H1 (cell line): ENCODE measurements at regions not wholly inside any gene's neighbourhood (a gene's known extent, or its start where the extent isn't known, plus 50 kb on each side); places are given as distances from the start of the nearest gene placed in this dataset.

Experiments used
- CTCF ChIA-PET: fragments of 300-600 bp; sonication (Branson Sonifier 250); formaldehyde crosslinking; loops from one replicate; lab custom pipeline; 2021; ENCODE audit not compliant: partially characterized antibody; lab: Charles Lee
- POLR2A ChIA-PET: fragments of 300-600 bp; sonication (Branson Sonifier 250); formaldehyde crosslinking; loops from one replicate; lab custom pipeline; 2021; ENCODE audit warnings: inconsistent platforms; ENCODE audit not compliant: partially characterized antibody; lab: Charles Lee
- DNase-seq, 2 experiments: peaks; one replicate each; pipeline versions ENCODE4 v3.0.0 to v3.0.0-alpha.2; 2010 to 2022; ENCODE audit warnings: low spot score in 2 of 2, low read depth in 1 of 2, mixed read lengths in 1 of 2
- FAIRE-seq: peaks from 2 replicates; lab custom pipeline; 2011; peaks lifted over from hg19 to GRCh38; lab: Jason Lieb, UNC
- H2AFZ ChIP-seq: 2 replicates; pipeline ENCODE4 v1.8.1; 2012; ENCODE audit warnings: low read length, inconsistent platforms
- H2AK5ac ChIP-seq: 2 replicates; pipeline ENCODE4 v1.6.1; 2013; ENCODE audit warnings: low read depth, low read length
- H2BK120ac ChIP-seq: replicated peaks from 2 replicates; pipeline ENCODE3; 2013; ENCODE audit warnings: low read depth, low read length, inconsistent platforms
- H2BK12ac ChIP-seq: 2 replicates; pipeline ENCODE4 v1.6.1; 2013; ENCODE audit warnings: low read depth, low read length
- H2BK15ac ChIP-seq: 2 replicates; pipeline ENCODE4 v1.6.1; 2013; ENCODE audit warnings: low read length
- H2BK20ac ChIP-seq: 2 replicates; pipeline ENCODE4 v1.6.1; 2013; ENCODE audit warnings: low read length
- H2BK5ac ChIP-seq: 2 replicates; pipeline ENCODE4 v1.6.1; 2013; ENCODE audit warnings: low read depth, low read length
- H3K14ac ChIP-seq: 2 replicates; pipeline ENCODE4 v1.6.1; 2013; ENCODE audit warnings: inconsistent platforms; ENCODE audit not compliant: insufficient read length
- H3K18ac ChIP-seq: 2 replicates; pipeline ENCODE4 v1.6.1; 2013; ENCODE audit warnings: low read length; ENCODE audit errors: extremely low read depth
- H3K23ac ChIP-seq: 2 replicates; pipeline ENCODE4 v1.6.1; 2013; ENCODE audit warnings: inconsistent platforms; ENCODE audit not compliant: insufficient read length
- H3K23me2 ChIP-seq: 2 replicates; pipeline ENCODE4 v1.6.1; 2013; ENCODE audit warnings: low read depth, low read length
- H3K27ac ChIP-seq: 2 replicates; pipeline ENCODE4 v1.6.1; 2011; ENCODE audit warnings: low read depth, low read length, inconsistent platforms
- H3K27me3 ChIP-seq, 4 experiments: replicated peaks in 1 of 4; 1 replicate in 1 of 4; 2 replicates in 3 of 4; pipeline versions ENCODE4 v1.6.1 to v1.8.1; 2011 to 2013; ENCODE audit warnings: low read length in 3 of 4, mild to moderate bottlenecking in 3 of 4, inconsistent platforms in 2 of 4, mixed read lengths in 2 of 4, moderate library complexity in 1 of 4; ENCODE audit not compliant: control insufficient read depth in 3 of 4, insufficient read depth in 3 of 4; ENCODE audit errors: extremely low read depth in 1 of 4
- H3K36me3 ChIP-seq, 4 experiments: 2 replicates each; pipeline versions ENCODE4 v1.6.1 to v1.8.1; 2011 to 2013; ENCODE audit warnings: mild to moderate bottlenecking in 4 of 4, low read length in 3 of 4, moderate library complexity in 2 of 4, control low read depth in 1 of 4, inconsistent platforms in 1 of 4; ENCODE audit not compliant: insufficient read depth in 4 of 4, control insufficient read depth in 2 of 4
- H3K4ac ChIP-seq: replicated peaks from 2 replicates; pipeline ENCODE3; 2013; ENCODE audit warnings: low read length, low read depth, mixed read lengths, inconsistent platforms; ENCODE audit not compliant: insufficient read length
- H3K4me1 ChIP-seq, 4 experiments: replicated peaks in 1 of 4; 1 replicate in 1 of 4; 2 replicates in 3 of 4; pipeline versions ENCODE4 v1.6.1 to v1.8.1; 2011 to 2013; ENCODE audit warnings: low read length in 3 of 4, inconsistent platforms in 2 of 4, mixed read lengths in 1 of 4; ENCODE audit not compliant: insufficient read depth in 4 of 4, control insufficient read depth in 3 of 4
- H3K4me2 ChIP-seq, 2 experiments: 2 replicates each; pipeline versions ENCODE4 v1.6.1 to v1.8.1; 2011 to 2013; ENCODE audit warnings: low read depth in 2 of 2, low read length in 2 of 2, control low read depth in 1 of 2, inconsistent platforms in 1 of 2, mild to moderate bottlenecking in 1 of 2; ENCODE audit not compliant: insufficient read depth in 1 of 2
- H3K4me3 ChIP-seq, 4 experiments: fragments of 200-600, 300-600 bp in 1 of 4; sonication (generic), shearing (Covaris generic), sonication (Bioruptor Twin) in 1 of 4; 2 replicates each; pipeline versions ENCODE4 v1.5.1 to v1.8.1; 2011 to 2016; ENCODE audit warnings: low read length in 4 of 4, low read depth in 3 of 4, control low read depth in 2 of 4, inconsistent platforms in 2 of 4, mild to moderate bottlenecking in 2 of 4, mixed read lengths in 1 of 4, moderate library complexity in 1 of 4; ENCODE audit not compliant: insufficient read depth in 2 of 4; ENCODE audit errors: extremely low read depth in 1 of 4
- H3K56ac ChIP-seq: replicated peaks from 2 replicates; pipeline ENCODE3; 2013; ENCODE audit warnings: low read depth, mild to moderate bottlenecking, mixed read lengths, low read length, inconsistent platforms; ENCODE audit not compliant: insufficient read length
- H3K79me1 ChIP-seq: 2 replicates; pipeline ENCODE4 v1.6.1; 2013; ENCODE audit warnings: low read depth, low read length, control low read depth
- H3K79me2 ChIP-seq, 2 experiments: 2 replicates each; pipeline versions ENCODE4 v1.6.1 to v1.8.1; 2012 to 2013; ENCODE audit warnings: low read length in 2 of 2, mild to moderate bottlenecking in 2 of 2, inconsistent platforms in 1 of 2; ENCODE audit not compliant: insufficient read depth in 2 of 2, control insufficient read depth in 1 of 2
- H3K9ac ChIP-seq, 4 experiments: replicated peaks in 1 of 4; 1 replicate in 1 of 4; 2 replicates in 3 of 4; pipeline versions ENCODE4 v1.6.1 to v1.8.1; 2011 to 2013; ENCODE audit warnings: low read depth in 3 of 4, low read length in 3 of 4, control low read depth in 2 of 4, mild to moderate bottlenecking in 2 of 4, moderate library complexity in 2 of 4, inconsistent platforms in 1 of 4; ENCODE audit errors: extremely low read depth in 1 of 4
- H3K9me3 ChIP-seq, 2 experiments: 2 replicates each; pipeline versions ENCODE4 v1.6.1 to v1.8.1; 2012 to 2013; ENCODE audit warnings: mild to moderate bottlenecking in 2 of 2, moderate library complexity in 2 of 2, control low read depth in 1 of 2, inconsistent platforms in 1 of 2, low read depth in 1 of 2, low read length in 1 of 2, mixed read lengths in 1 of 2; ENCODE audit not compliant: insufficient read depth in 2 of 2
- H4K20me1 ChIP-seq, 2 experiments: replicated peaks in 1 of 2; 2 replicates each; pipeline versions ENCODE3 to v1.8.1; 2011 to 2013; ENCODE audit warnings: inconsistent platforms in 2 of 2, low read length in 2 of 2, mild to moderate bottlenecking in 1 of 2; ENCODE audit not compliant: insufficient read depth in 2 of 2, control insufficient read depth in 1 of 2
- H4K5ac ChIP-seq: 2 replicates; pipeline ENCODE4 v1.6.1; 2013; ENCODE audit warnings: low read length, low read depth, mixed read lengths, inconsistent platforms; ENCODE audit not compliant: insufficient read length
- H4K8ac ChIP-seq: 2 replicates; pipeline ENCODE4 v1.8.0; 2013; ENCODE audit warnings: mild to moderate bottlenecking, moderate library complexity, low read length, inconsistent platforms; ENCODE audit not compliant: insufficient read depth; ENCODE audit errors: extremely low read depth
- H4K91ac ChIP-seq: replicated peaks from 2 replicates; pipeline ENCODE3; 2013; ENCODE audit warnings: low read length, mixed read lengths, inconsistent platforms; ENCODE audit not compliant: insufficient read length
- EP300 ChIP-seq, 2 experiments: IDR thresholded peaks; 1 replicate in 1 of 2; 2 replicates in 1 of 2; pipeline ENCODE4 v1.6.1; 2011 to 2012; ENCODE audit warnings: low read depth in 2 of 2, low read length in 2 of 2, mild to moderate bottlenecking in 2 of 2, borderline replicate concordance in 1 of 2, inconsistent platforms in 1 of 2, moderate library complexity in 1 of 2
- PHF8 ChIP-seq: fragments of 200-600 bp; sonication (generic); conservative IDR thresholded peaks from 2 replicates; pipeline ENCODE4 v1.7.1; 2012; ENCODE audit warnings: low read depth, mild to moderate bottlenecking, inconsistent platforms, low read length, moderate library complexity
- SIRT6 ChIP-seq: IDR thresholded peaks from one replicate; pipeline ENCODE4 v1.7.1; 2012; ENCODE audit warnings: low read length, inconsistent platforms
- SP4 ChIP-seq: IDR thresholded peaks from 2 replicates; pipeline ENCODE4 v1.6.1; 2012; ENCODE audit warnings: low read length, inconsistent platforms
- WGBS, 2 experiments: shearing (Covaris generic) in 1 of 2; methylation state at CpG; one replicate each; pipeline versions ENCODE4 v1.1.6 to v1.1.7; 2013 to 2015; ENCODE audit warnings: low lambda C conversion rate in 2 of 2, mixed read lengths in 2 of 2, inconsistent platforms in 1 of 2, low coverage in 1 of 2, missing lambda C conversion rate in 1 of 2; ENCODE audit not compliant: insufficient replicate concordance in 2 of 2, insufficient coverage in 1 of 2, insufficient read length in 1 of 2; ENCODE audit errors: extremely low coverage in 1 of 2, missing lambda C conversion rate in 1 of 2; 5-methylcytosine and 5-hydroxymethylcytosine counted together
- TF ChIP-seq, protein P1 (sequence below): IDR thresholded peaks from 2 replicates; pipeline ENCODE4 v1.6.1; 2012; ENCODE audit warnings: inconsistent platforms

- Histone ChIP-seq H4K20me1 (no peaks in the 10 kb centered on the region), H4K5ac (no peak overlapping the region), H2AFZ (no peak overlapping the region), H2BK5ac (no peak overlapping the region), H2BK120ac (no peak overlapping the region), H3K23me2 (no peaks in the 10 kb centered on the region), H3K4ac (no peak overlapping the region), H3K9me3 (peaks cover 0 to 6% of the 10 kb centered on the region in 2 experiments; a peak in 1 of 4 replicates), H2AK5ac (no peak overlapping the region), H3K4me2 (no peak overlapping the region), H2BK20ac (no peak overlapping the region), H3K18ac (no peak overlapping the region), H3K14ac (no peak overlapping the region), H2BK12ac (no peak overlapping the region), H3K4me3 (no peak overlapping the region), H3K27ac (no peak overlapping the region), H3K9ac (no peak overlapping the region), H3K79me2 (no peaks in the 10 kb centered on the region), H3K36me3 (no peaks in the 10 kb centered on the region), H3K79me1 (no peaks in the 10 kb centered on the region), H3K4me1 (peaks cover 0 to 4% (median 0%) of the 10 kb centered on the region in 4 experiments; a peak in 2 of 7 replicates), H4K91ac (no peak overlapping the region), H3K27me3 (no peaks in the 10 kb centered on the region), H2BK15ac (no peak overlapping the region), H4K8ac (no peak overlapping the region), H3K23ac (no peak overlapping the region), H3K56ac (no peak overlapping the region)
- ChIA-PET POLR2A (no interaction called here), CTCF (interaction anchor here (1.0 to 1.4 kb wide), 2 partner anchors 10 to 64 kb away, joined by 3 to 4 read pairs; no protein-coding TSS in a partner anchor)
- DNase-seq (no peak), FAIRE-seq (no peak)
- no peak for TF ChIP-seq PHF8
- no peak for TF ChIP-seq SP4
- no peak for TF ChIP-seq EP300 (IDR thresholded peaks at IDR 0.05; ENCODE audit: borderline replicate concordance in 1 of 2, low read depth in 2 of 2, low read length in 2 of 2)
- TF ChIP-seq, protein P1, sequence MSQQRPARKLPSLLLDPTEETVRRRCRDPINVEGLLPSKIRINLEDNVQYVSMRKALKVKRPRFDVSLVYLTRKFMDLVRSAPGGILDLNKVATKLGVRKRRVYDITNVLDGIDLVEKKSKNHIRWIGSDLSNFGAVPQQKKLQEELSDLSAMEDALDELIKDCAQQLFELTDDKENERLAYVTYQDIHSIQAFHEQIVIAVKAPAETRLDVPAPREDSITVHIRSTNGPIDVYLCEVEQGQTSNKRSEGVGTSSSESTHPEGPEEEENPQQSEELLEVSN: no peak
- no peak for TF ChIP-seq SIRT6
- WGBS, 2 experiments: 85% methylated on average over 4 of the region's 4 CpGs; no CpG with 5 or more reads in 1 of the 2 experiments
Measured at GRCh38 chr13:39879286-39880035, 224.0 kb downstream of the COG6 start.
